ENCODE measurements at regions not wholly inside any gene's neighbourhood (a gene's known extent, or its start where the extent isn't known, plus 50 kb on each side); places are given as distances from the start of the nearest gene placed in this dataset.

- no peak overlapping the region for H3K9ac ChIP-seq (ENCODE audit: low read length)
- H3K9me3 Mint-ChIP-seq (ENCODE audit: insufficient read depth) = no peaks in the 10 kb centered on the region
- H3K27ac ChIP-seq (ENCODE audit: low read length in 2 of 2) = no peak overlapping the region
- ChIA-PET POLR2A (no interaction called here), CTCF (interaction anchor here (1.4 kb wide), 1 partner anchor 89 kb away, joined by 5 read pairs; no protein-coding TSS in a partner anchor)
- H2AFZ ChIP-seq (ENCODE audit: insufficient read depth, low read depth, low read length, poor library complexity, severe bottlenecking) = no peak overlapping the region
- H3K4me2 ChIP-seq (replicated peaks; ENCODE audit: low read depth, low read length, poor library complexity, severe bottlenecking) = no peak overlapping the region
- no peak for ATAC-seq (ENCODE audit: low read depth)
- intact Hi-C loops (cut with micrococcal nuclease) = no loop called here
- no peaks in the 10 kb centered on the region for H3K27me3 ChIP-seq (replicated peaks in 1 of 4; ENCODE audit: control extremely low read depth in 1 of 4, control insufficient read depth in 3 of 4, insufficient read depth in 4 of 4, low read length in 3 of 4)
- no peaks in the 10 kb centered on the region for H3K36me3 ChIP-seq (replicated peaks in 1 of 2; ENCODE audit: control extremely low read depth in 1 of 2, control insufficient read depth in 1 of 2, extremely low read depth in 1 of 2, insufficient read depth in 2 of 2, low read length in 1 of 2)
- TF ChIP-seq CTCF (IDR thresholded peaks at IDR 0.05) (no peak), EZH2 (IDR thresholded peaks at IDR 0.05; ENCODE audit: borderline replicate concordance, insufficient read depth, low read depth, low read length, poor library complexity, severe bottlenecking) (no peak)
- no peaks in the 10 kb centered on the region for H3K9me3 ChIP-seq (ENCODE audit: control extremely low read depth in 1 of 3, control insufficient read depth in 2 of 3, insufficient read depth in 1 of 3, low read length in 2 of 3)
- H3K4me3 ChIP-seq (ENCODE audit: control extremely low read depth in 1 of 5, extremely low read depth in 1 of 5, insufficient read depth in 1 of 5, low read depth in 2 of 5, low read length in 4 of 5) = no peak overlapping the region
- no peaks in the 10 kb centered on the region for H3K4me1 ChIP-seq (ENCODE audit: control insufficient read depth in 2 of 2, insufficient read depth in 2 of 2, low read length in 2 of 2)
- DNase-seq = no peak
- H3K27ac Mint-ChIP-seq = no peak overlapping the region
- no peaks in the 10 kb centered on the region for H3K79me2 ChIP-seq (ENCODE audit: control insufficient read depth, insufficient read depth, low read length)
- peaks cover 2% of the 10 kb centered on the region for H3K4me1 Mint-ChIP-seq
- no peaks in the 10 kb centered on the region for H4K20me1 ChIP-seq (ENCODE audit: control insufficient read depth, insufficient read depth, low read length, poor library complexity, severe bottlenecking)
- no peaks in the 10 kb centered on the region for H3K27me3 Mint-ChIP-seq
- H3K4me3 Mint-ChIP-seq = no peak overlapping the region
- 92% methylated on average over 6 of the region's 6 CpGs for WGBS (ENCODE audit: insufficient coverage)
Measured at GRCh38 chr3:186451371-186451770, 89.3 kb upstream of the DGKG start.

- Histone ChIP-seq H3K9me3 (ENCODE audit: control extremely low read depth in 1 of 3, control insufficient read depth in 2 of 3, insufficient read depth in 1 of 3, low read length in 2 of 3) (no peaks in the 10 kb centered on the region), H3K4me1 (ENCODE audit: control insufficient read depth in 2 of 2, insufficient read depth in 2 of 2, low read length in 2 of 2) (no peaks in the 10 kb centered on the region), H3K9ac (ENCODE audit: low read length) (no peak overlapping the region), H3K4me3 (ENCODE audit: control extremely low read depth in 1 of 5, extremely low read depth in 1 of 5, insufficient read depth in 1 of 5, low read depth in 2 of 5, low read length in 4 of 5) (no peak overlapping the region), H4K20me1 (ENCODE audit: control insufficient read depth, insufficient read depth, low read length, poor library complexity, severe bottlenecking) (no peaks in the 10 kb centered on the region), H3K27ac (ENCODE audit: low read length in 2 of 2) (no peak overlapping the region), H2AFZ (ENCODE audit: insufficient read depth, low read depth, low read length, poor library complexity, severe bottlenecking) (no peak overlapping the region), H3K27me3 (replicated peaks in 1 of 4; ENCODE audit: control extremely low read depth in 1 of 4, control insufficient read depth in 3 of 4, insufficient read depth in 4 of 4, low read length in 3 of 4) (no peaks in the 10 kb centered on the region), H3K36me3 (replicated peaks in 1 of 2; ENCODE audit: control extremely low read depth in 1 of 2, control insufficient read depth in 1 of 2, extremely low read depth in 1 of 2, insufficient read depth in 2 of 2, low read length in 1 of 2) (no peaks in the 10 kb centered on the region), H3K4me2 (replicated peaks; ENCODE audit: low read depth, low read length, poor library complexity, severe bottlenecking) (no peak overlapping the region), H3K79me2 (ENCODE audit: control insufficient read depth, insufficient read depth, low read length) (no peaks in the 10 kb centered on the region)
- Mint-ChIP-seq H3K27ac (no peak overlapping the region), H3K27me3 (no peaks in the 10 kb centered on the region), H3K4me3 (no peak overlapping the region), H3K9me3 (ENCODE audit: insufficient read depth) (no peaks in the 10 kb centered on the region), H3K4me1 (no peaks in the 10 kb centered on the region)
- POLR2A ChIA-PET = no interaction called here
- no peak for ATAC-seq (ENCODE audit: low read depth)
- WGBS (ENCODE audit: insufficient coverage) = 88% methylated on average over 4 of the region's 7 CpGs
- CTCF ChIA-PET = no interaction called here
- DNase-seq = no peak
- no peak for TF ChIP-seq EZH2 (IDR thresholded peaks at IDR 0.05; ENCODE audit: borderline replicate concordance, insufficient read depth, low read depth, low read length, poor library complexity, severe bottlenecking)
- no peak for TF ChIP-seq CTCF (IDR thresholded peaks at IDR 0.05)
- intact Hi-C loops (cut with micrococcal nuclease) = no loop called here
Measured at GRCh38 chr3:186444974-186445373, 82.9 kb upstream of the DGKG start.

All from B cell (primary cell).